ENCODE measurements at regions not wholly inside any gene's neighbourhood (a gene's known extent, or its start where the extent isn't known, plus 50 kb on each side); places are given as distances from the start of the nearest gene placed in this dataset.

- DNase-seq (no peak), ATAC-seq (no peak)
- Histone ChIP-seq H3K4me1 (no peaks in the 10 kb centered on the region), H3K27me3 (no peaks in the 10 kb centered on the region), H3K27ac (no peak overlapping the region), H3K9me3 (no peaks in the 10 kb centered on the region), H3K36me3 (replicated peaks in 1 of 2; ENCODE audit: insufficient read depth in 1 of 2, low read depth in 2 of 2) (no peaks in the 10 kb centered on the region), H3K4me3 (no peak overlapping the region)
- no peak for TF ChIP-seq POLR2A (IDR thresholded peaks at IDR 0.05)
- no peak for TF ChIP-seq CTCF (IDR thresholded peaks at IDR 0.05)
- intact Hi-C loops (cut with DNase I): no loop called here
- WGBS, 2 donors: 42 to 50% methylated on average over 1 of the region's 1 CpG
Measured at GRCh38 chr9:73807952-73808351, 656.3 kb downstream of the ANXA1 start.

- Histone ChIP-seq H3K27me3 (no peaks in the 10 kb centered on the region), H3K9me3 (no peaks in the 10 kb centered on the region), H3K36me3 (replicated peaks in 1 of 2; ENCODE audit: insufficient read depth in 1 of 2, low read depth in 2 of 2) (no peaks in the 10 kb centered on the region), H3K27ac (no peak overlapping the region), H3K4me3 (no peak overlapping the region), H3K4me1 (no peaks in the 10 kb centered on the region)
- no peak for DNase-seq
- intact Hi-C loops (cut with DNase I): no loop called here
- TF ChIP-seq POLR2A (IDR thresholded peaks at IDR 0.05) (no peak), CTCF (IDR thresholded peaks at IDR 0.05) (no peak)
- 39 to 41% methylated on average over 3 of the region's 3 CpGs for whole genome bisulfite sequencing, 2 donors
- ATAC-seq: no peak
Measured at GRCh38 chr9:73810585-73811215, 659.0 kb downstream of the ANXA1 start.

GRCh38 chr9:73813546-73813945 lies 661.9 kb downstream of the ANXA1 start:
- H3K27me3 ChIP-seq: no peaks in the 10 kb centered on the region
- TF ChIP-seq CTCF (IDR thresholded peaks at IDR 0.05) (no peak), POLR2A (IDR thresholded peaks at IDR 0.05) (no peak)
- no peak for DNase-seq
- WGBS, 2 donors: 52 to 59% methylated on average over 2 of the region's 2 CpGs
- ATAC-seq: no peak
- H3K4me1 ChIP-seq: no peaks in the 10 kb centered on the region
- no peaks in the 10 kb centered on the region for H3K36me3 ChIP-seq (replicated peaks in 1 of 2; ENCODE audit: insufficient read depth in 1 of 2, low read depth in 2 of 2)
- H3K9me3 ChIP-seq: no peaks in the 10 kb centered on the region
- H3K27ac ChIP-seq: no peak overlapping the region
- no peak overlapping the region for H3K4me3 ChIP-seq
- intact Hi-C loops (cut with DNase I): no loop called here

- TF ChIP-seq CTCF (IDR thresholded peaks at IDR 0.05): no peak
- TF ChIP-seq POLR2A (IDR thresholded peaks at IDR 0.05): no peak
- Histone ChIP-seq H3K27ac (no peak overlapping the region), H3K9me3 (no peaks in the 10 kb centered on the region), H3K36me3 (replicated peaks in 1 of 2; ENCODE audit: insufficient read depth in 1 of 2, low read depth in 2 of 2) (no peaks in the 10 kb centered on the region), H3K27me3 (no peaks in the 10 kb centered on the region), H3K4me1 (no peaks in the 10 kb centered on the region), H3K4me3 (no peak overlapping the region)
- intact Hi-C loops (cut with DNase I): no loop called here
- DNase-seq (no peak), ATAC-seq (no peak)
- 47 to 53% methylated on average over 12 of the region's 12 CpGs for WGBS, 2 donors
Measured at GRCh38 chr9:73816905-73817304, 665.2 kb downstream of the ANXA1 start.

GRCh38 chr9:73824671-73825070 lies 672.5 kb upstream of the RORB start:
- H3K27me3 ChIP-seq: no peaks in the 10 kb centered on the region
- intact Hi-C loops (cut with DNase I): no loop called here
- no peak overlapping the region for H3K4me3 ChIP-seq
- no peak for ATAC-seq
- WGBS, 2 donors: 36 to 61% methylated on average over 1 of the region's 1 CpG
- H3K9me3 ChIP-seq: no peaks in the 10 kb centered on the region
- H3K36me3 ChIP-seq (replicated peaks in 1 of 2; ENCODE audit: insufficient read depth in 1 of 2, low read depth in 2 of 2): no peaks in the 10 kb centered on the region
- no peak for TF ChIP-seq POLR2A (IDR thresholded peaks at IDR 0.05)
- TF ChIP-seq CTCF (IDR thresholded peaks at IDR 0.05): no peak
- DNase-seq: no peak
- no peak overlapping the region for H3K27ac ChIP-seq
- no peaks in the 10 kb centered on the region for H3K4me1 ChIP-seq

Data from body of pancreas (tissue), 4 donors.